GM10248 (cell line): ENCODE measurements at regions not wholly inside any gene's neighbourhood (a gene's known extent, or its start where the extent isn't known, plus 50 kb on each side); places are given as distances from the start of the nearest gene placed in this dataset.

Experiments
- CTCF ChIA-PET: fragments of 300-600 bp; sonication (Branson Sonifier 250); formaldehyde crosslinking; extraction: SDS; loops from one replicate; lab custom pipeline; 2021; ENCODE audit warnings: antibody characterized with exemption; lab: Yijun Ruan, JAX
- POLR2A ChIA-PET: fragments of 350-650 bp; sonication (Branson Sonifier 250); formaldehyde crosslinking; extraction: SDS; loops from one replicate; lab custom pipeline; 2020; ENCODE audit warnings: antibody characterized with exemption; lab: Yijun Ruan, JAX
- DNase-seq: peaks from one replicate; pipeline ENCODE4 v3.0.0; 2012; ENCODE audit errors: extremely low spot score
- TF ChIP-seq, protein P1 (sequence below): IDR thresholded peaks from 2 replicates; pipeline ENCODE4 v1.5.1; 2012; ENCODE audit warnings: mild to moderate bottlenecking, low read depth; ENCODE audit errors: extremely low read depth, missing control alignments, control extremely low read depth

DNA sequence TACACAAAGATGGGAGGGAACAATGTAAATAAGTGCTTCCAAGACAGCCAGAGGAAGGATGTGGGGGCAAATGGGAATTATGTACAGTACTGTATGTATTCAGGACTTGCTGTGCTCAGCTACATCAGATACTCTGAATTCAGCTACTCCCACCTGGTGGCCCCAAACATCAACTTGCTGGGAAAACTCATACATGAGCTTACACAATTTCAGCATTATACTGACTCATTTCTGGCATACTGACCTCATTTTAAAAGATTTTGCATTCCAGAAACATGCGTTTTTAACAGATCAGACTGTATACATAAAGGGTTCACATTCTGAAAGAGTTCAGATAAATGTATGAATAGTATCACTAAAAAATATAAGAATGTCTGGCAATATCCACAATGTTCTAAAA, 59.7 kb downstream of the GPX5 start:
- DNase-seq = no peak
- ChIA-PET POLR2A (no interaction called here), CTCF (interaction anchor here (1.1 to 1.8 kb wide), 6 partner anchors 10 to 110 kb away, joined by 3 to 4 read pairs (median 3); no protein-coding TSS in a partner anchor)
- TF ChIP-seq, protein P1, sequence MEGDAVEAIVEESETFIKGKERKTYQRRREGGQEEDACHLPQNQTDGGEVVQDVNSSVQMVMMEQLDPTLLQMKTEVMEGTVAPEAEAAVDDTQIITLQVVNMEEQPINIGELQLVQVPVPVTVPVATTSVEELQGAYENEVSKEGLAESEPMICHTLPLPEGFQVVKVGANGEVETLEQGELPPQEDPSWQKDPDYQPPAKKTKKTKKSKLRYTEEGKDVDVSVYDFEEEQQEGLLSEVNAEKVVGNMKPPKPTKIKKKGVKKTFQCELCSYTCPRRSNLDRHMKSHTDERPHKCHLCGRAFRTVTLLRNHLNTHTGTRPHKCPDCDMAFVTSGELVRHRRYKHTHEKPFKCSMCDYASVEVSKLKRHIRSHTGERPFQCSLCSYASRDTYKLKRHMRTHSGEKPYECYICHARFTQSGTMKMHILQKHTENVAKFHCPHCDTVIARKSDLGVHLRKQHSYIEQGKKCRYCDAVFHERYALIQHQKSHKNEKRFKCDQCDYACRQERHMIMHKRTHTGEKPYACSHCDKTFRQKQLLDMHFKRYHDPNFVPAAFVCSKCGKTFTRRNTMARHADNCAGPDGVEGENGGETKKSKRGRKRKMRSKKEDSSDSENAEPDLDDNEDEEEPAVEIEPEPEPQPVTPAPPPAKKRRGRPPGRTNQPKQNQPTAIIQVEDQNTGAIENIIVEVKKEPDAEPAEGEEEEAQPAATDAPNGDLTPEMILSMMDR = no peak

DNA sequence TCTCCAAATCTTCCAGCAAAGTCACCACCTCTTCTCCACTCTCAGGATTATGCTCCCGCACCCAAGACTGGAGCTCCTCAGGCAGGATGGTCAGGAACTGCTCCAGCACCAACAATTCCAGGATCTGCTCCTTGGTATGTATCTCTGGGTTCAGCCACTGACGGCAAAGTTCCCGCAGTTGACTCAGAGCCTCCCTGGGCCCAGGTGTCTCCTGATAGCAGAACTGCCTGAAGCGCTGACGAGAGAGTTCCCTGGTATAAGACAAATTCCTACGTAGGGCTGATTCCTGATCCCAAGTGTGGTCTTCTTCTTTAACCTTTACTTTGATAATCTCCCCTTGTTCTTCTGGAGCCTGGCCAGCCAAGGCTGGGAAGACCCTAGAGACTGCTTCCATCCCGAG, 60.6 kb downstream of the GPX5 start:
- ChIA-PET CTCF (interaction anchor here (1.1 to 1.7 kb wide), 4 partner anchors 18 to 79 kb away, joined by 3 read pairs; no protein-coding TSS in a partner anchor), POLR2A (no interaction called here)
- TF ChIP-seq, protein P1 = no peak
- no peak for DNase-seq

DNA sequence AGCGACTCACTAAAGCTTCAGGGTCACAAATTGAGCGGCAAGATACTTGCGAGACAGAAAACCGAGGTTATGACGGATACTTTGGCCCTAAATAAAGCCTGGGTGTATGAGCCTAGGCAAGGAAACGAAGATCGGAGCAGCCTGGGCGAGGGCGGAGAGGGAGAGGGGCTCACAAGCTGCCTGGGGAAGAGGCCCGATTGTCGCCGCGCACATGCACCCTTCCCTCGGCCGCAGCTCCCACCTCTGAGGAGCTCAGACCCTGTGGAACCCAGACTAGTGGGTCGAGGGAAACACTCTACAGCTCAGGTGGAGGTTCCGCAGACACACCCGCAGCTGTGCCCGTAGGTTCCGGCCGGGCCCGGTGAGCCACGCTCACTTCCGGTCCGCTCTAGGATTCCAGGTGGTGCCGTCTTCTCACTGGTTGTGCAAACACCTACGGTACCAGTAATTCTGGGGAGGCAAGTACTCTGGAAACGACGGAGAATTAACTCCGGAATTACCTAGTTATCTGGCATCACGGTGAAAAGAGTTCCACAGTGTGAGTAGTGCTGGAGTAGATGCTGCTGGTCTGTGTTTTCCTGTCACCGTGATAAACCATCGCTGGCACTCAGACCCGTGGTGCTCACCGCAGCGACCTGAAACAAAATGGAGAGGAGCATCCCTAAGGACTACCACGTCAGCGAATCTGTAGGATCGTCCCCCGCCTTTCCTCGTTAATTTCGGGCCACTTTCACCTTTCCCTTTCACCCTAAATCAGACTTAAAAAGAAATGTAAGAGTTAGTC, 61.5 kb downstream of the GPX5 start:
- TF ChIP-seq, protein P1 = no peak
- ChIA-PET POLR2A (no interaction called here), CTCF (no interaction called here)
- peak; percentile 78 for DNase-seq

DNA sequence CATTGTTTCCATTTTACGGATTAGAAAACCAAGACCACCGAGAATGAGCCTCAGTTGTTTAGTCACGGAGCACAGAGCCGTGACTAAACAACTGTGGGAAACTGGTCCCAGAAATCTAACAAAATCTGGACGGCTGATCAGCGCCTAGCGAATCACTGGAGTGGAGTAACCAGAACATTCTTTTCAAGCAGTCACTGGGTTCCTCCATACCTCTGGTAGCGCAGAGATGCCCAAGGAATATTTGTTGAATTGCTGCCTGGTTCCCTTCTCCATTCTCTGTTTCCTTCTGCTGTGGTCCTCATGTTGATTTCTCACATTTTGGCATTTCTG, 62.0 kb downstream of the GPX5 start:
- CTCF ChIA-PET = no interaction called here
- DNase-seq = no peak
- TF ChIP-seq, protein P1 = no peak
- POLR2A ChIA-PET = no interaction called here

DNA sequence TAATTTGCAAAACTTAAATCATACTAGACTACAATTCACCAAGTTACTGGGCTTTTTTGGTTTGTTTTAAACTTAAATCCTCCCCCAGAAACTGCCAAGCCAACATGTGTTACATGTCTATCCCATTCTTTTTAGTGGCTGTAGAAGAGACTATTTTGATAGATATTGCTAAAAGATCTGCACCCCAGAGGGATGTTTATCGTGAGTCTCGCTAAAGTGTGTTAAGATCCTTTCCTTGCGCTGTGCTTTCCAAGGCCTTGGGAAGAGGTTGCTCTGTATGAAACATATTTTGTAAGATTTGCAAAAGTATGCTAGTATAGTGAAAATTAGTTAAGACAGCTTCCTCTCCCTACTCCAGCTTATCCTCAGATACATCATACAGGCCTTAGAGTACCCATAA, 63.0 kb downstream of the GPX5 start:
- CTCF ChIA-PET = interaction anchor here (2.2 kb wide), 1 partner anchor 16 kb away, joined by 8 read pairs; no protein-coding TSS in a partner anchor
- POLR2A ChIA-PET = no interaction called here

DNA sequence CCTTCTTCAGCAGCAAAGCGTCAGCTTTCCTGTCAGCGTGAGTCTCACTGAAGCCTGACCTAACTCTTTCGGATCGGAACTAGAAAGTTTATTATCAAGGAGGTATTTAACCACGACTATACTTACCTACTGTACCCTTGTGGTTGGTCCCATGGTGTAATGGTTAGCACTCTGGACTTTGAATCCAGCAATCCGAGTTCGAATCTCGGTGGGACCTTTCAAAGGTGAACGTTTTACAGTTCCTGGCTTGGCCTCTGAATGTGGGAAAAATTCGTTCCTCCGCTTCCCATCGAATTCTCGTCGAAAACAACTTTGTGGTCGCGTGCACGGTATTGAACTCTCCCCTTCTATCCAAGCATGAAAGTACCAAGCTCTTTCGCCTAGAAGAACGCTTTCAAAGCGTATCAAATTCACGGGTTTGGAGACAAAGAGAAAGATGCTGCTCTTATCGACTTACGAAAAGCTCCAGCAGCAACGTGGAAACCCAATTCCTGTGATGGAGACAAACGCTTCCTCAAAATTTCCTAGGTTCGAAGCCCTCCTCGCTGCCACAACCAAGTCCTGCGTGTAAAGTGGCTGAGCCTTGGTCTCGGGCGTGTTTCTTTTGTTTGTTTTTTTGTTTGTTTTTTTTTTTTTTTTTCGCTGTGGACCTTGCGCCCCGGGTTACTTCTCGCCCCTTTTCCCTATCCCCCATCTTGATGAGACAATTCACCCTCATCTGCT, 63.7 kb downstream of the GPX5 start:
- DNase-seq = peak; percentile 54
- POLR2A ChIA-PET = interaction anchor here (0.7 kb wide), 1 partner anchor 462 kb away, joined by 8 read pairs; no protein-coding TSS in a partner anchor
- TF ChIP-seq, protein P1 = no peak
- CTCF ChIA-PET = interaction anchor here (1.0 to 2.7 kb wide), 3 partner anchors 8 to 20 kb away, joined by 3 to 12 read pairs (median 8); no protein-coding TSS in a partner anchor

More for the DNA sequence above, 63.0 kb downstream of the GPX5 start:
- no peak for DNase-seq
- TF ChIP-seq, protein P1 = no peak
